ENCODE measurements at regions not wholly inside any gene's neighbourhood (a gene's known extent, or its start where the extent isn't known, plus 50 kb on each side); places are given as distances from the start of the nearest gene placed in this dataset.

DNA sequence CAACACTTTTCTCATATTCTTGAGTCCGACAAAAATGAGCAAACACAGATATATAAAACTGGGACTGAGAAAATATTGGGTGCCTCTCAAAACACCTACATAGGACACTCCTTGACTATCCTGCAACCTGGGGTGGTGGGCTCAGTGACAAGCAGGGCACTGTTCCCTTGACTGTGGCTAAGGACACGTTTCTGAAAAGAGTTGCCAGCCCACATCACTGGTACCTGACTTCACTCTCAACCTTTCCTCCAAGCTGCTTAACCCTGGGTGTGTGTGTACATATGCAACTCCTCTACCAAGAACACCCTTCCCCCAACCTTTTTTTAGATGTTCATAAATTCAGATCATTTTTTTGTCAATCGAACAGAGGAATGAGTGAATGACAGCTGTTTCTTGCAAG lies 148.7 kb downstream of the ACTL7B start:
- TF ChIP-seq, protein P1, sequence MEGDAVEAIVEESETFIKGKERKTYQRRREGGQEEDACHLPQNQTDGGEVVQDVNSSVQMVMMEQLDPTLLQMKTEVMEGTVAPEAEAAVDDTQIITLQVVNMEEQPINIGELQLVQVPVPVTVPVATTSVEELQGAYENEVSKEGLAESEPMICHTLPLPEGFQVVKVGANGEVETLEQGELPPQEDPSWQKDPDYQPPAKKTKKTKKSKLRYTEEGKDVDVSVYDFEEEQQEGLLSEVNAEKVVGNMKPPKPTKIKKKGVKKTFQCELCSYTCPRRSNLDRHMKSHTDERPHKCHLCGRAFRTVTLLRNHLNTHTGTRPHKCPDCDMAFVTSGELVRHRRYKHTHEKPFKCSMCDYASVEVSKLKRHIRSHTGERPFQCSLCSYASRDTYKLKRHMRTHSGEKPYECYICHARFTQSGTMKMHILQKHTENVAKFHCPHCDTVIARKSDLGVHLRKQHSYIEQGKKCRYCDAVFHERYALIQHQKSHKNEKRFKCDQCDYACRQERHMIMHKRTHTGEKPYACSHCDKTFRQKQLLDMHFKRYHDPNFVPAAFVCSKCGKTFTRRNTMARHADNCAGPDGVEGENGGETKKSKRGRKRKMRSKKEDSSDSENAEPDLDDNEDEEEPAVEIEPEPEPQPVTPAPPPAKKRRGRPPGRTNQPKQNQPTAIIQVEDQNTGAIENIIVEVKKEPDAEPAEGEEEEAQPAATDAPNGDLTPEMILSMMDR (IDR thresholded peaks at IDR 0.05), result no peak
- TF ChIP-seq POLR2A (IDR thresholded peaks at IDR 0.05) (no peak), POLR2AphosphoS5 (IDR thresholded peaks at IDR 0.05) (no peak)

Measured in transverse colon (tissue), 4 donors.